GM13976 (cell line): ENCODE measurements at regions not wholly inside any gene's neighbourhood (a gene's known extent, or its start where the extent isn't known, plus 50 kb on each side); places are given as distances from the start of the nearest gene placed in this dataset.
"Not testable (repeated sequence)": the region's sequence is repeated elsewhere in the genome, so short reads cannot be mapped to it uniquely, and the experiment has no call there.

Source experiments
- DNase-seq: peaks from one replicate; pipeline ENCODE4 v3.0.0; 2012; ENCODE audit warnings: low spot score
- CTCF ChIP-seq: IDR thresholded peaks from 2 replicates; pipeline ENCODE4 v1.5.1; 2012; ENCODE audit warnings: borderline replicate concordance, mild to moderate bottlenecking; ENCODE audit not compliant: insufficient read depth; ENCODE audit errors: extremely low read depth, missing control alignments, control extremely low read depth
- in situ Hi-C: fragments of 300-500 bp; cut with MboI; formaldehyde crosslinking; loops from one replicate; pipeline ENCODE4 v1.12.0; 2022; ENCODE audit warnings: low sequenced_read_pairs, mixed read lengths, inconsistent platforms; ENCODE audit not compliant: unreplicated experiment

DNA sequence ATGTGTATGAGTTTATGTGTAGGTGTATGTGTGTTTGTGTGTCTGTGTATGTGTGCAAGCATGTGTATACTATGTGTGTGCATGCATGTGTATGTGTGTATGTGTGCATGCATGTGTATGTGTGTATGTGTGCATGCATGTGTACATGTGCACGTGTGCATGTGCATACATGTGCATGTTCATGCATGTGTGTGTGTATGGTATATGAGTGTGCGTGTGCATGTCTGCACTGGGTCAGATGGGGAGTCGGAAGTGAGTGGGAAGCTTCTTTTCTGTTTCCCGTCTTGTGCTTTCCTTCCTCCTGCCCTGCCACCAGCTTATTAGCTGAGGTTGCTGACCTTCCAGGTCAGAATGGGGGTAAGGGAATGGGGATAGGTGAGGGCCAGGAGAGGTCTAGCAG lies 174.7 kb downstream of the MAP2K4 start:
- DNase-seq, result no peak
- in situ Hi-C loops, result no loop called here
- TF ChIP-seq CTCF, result no peak

GRCh38 chr17:12201294-12201880 lies 180.7 kb downstream of the MAP2K4 start:
- in situ Hi-C loops, result no loop called here
- no peak for DNase-seq
- TF ChIP-seq CTCF, result no peak

GRCh38 chr17:12209632-12210191 lies 189.0 kb downstream of the MAP2K4 start:
- in situ Hi-C loops, result no loop called here
- TF ChIP-seq CTCF, result no peak
- no peak for DNase-seq

DNA sequence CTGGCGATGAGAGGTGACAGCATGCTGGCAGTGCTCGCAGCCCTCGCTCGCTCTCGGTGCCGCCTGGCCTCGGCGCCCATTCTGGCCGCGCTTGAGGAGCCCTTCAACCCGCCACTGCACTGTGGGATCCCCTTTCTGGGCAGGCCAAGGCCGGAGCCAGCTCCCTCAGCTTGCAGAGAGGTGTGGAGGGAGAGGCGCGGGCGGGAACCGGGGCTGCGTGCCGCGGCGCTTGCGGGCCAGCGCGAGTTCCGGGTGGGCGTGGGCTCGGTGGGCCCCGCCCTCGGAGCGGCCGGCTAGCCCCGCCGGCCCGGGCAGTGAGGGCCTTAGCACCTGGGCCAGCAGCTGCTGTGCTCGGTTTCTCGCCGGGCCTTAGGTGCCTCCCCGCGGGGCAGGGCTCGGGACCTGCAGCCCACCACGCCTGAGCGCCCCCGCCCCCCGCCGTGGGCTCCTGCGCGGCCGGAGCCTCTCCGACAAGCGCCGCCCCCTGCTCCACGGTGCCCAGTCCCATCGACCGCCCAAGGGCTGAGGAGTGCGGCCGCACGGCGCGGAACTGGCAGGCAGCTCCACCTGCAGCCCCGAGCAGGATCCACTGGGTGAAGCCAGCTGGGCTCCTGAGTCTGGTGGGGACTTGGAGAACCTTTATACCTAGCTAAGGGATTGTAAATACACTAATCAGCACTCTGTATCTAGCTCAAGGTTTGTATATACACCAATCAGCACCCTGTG lies 200.2 kb downstream of the MAP2K4 start:
- in situ Hi-C loops, result not testable (repeated sequence)

GRCh38 chr17:12222392-12222791 lies 201.7 kb downstream of the MAP2K4 start:
- in situ Hi-C loops, result no loop called here
- DNase-seq, result no peak
- TF ChIP-seq CTCF, result no peak

More for the DNA sequence above, 200.2 kb downstream of the MAP2K4 start:
- not testable (repeated sequence) for DNase-seq

GRCh38 chr17:12227547-12227946 lies 206.9 kb downstream of the MAP2K4 start:
- in situ Hi-C loops, result no loop called here
- no peak for DNase-seq
- no peak for TF ChIP-seq CTCF

- no peak for TF ChIP-seq CTCF
- no peak for DNase-seq
- in situ Hi-C loops, result no loop called here
Measured at GRCh38 chr17:12229335-12229734, 208.7 kb downstream of the MAP2K4 start.
